ENCODE measurements at regions not wholly inside any gene's neighbourhood (a gene's known extent, or its start where the extent isn't known, plus 50 kb on each side); places are given as distances from the start of the nearest gene placed in this dataset.
"Not testable (repeated sequence)": the region's sequence is repeated elsewhere in the genome, so short reads cannot be mapped to it uniquely, and the experiment has no call there.

DNA sequence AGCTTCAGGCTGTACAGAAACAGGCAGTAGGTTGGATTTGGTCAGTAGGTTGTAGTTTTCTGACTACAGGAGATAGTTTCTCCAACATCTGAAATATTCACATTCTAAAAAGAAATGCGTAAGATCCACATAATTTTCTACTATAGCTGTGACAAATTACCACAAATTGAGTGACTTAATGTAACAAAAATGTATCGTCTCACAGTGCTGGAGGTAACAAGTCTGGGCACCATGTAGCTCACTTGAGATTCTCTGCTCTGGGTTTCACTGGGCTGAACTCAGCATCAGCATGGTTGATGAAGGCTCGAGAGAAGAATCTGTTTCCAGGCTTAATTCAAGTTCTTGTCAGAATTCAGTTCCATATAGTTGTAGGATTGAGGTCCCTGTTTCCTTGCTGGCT is 350.9 kb upstream of the CCDC179 start:
- no peak for DNase-seq
- H3K36me3 ChIP-seq = no peaks in the 10 kb centered on the region
- no peak overlapping the region for H3K27ac ChIP-seq
- no peaks in the 10 kb centered on the region for H3K4me1 ChIP-seq
- H3K27me3 ChIP-seq = no peaks in the 10 kb centered on the region
- WGBS, 2 donors = 82 to 86% methylated on average over 3 of the region's 3 CpGs
- no peak for TF ChIP-seq POLR2A (IDR thresholded peaks at IDR 0.05)
- TF ChIP-seq, protein P1, sequence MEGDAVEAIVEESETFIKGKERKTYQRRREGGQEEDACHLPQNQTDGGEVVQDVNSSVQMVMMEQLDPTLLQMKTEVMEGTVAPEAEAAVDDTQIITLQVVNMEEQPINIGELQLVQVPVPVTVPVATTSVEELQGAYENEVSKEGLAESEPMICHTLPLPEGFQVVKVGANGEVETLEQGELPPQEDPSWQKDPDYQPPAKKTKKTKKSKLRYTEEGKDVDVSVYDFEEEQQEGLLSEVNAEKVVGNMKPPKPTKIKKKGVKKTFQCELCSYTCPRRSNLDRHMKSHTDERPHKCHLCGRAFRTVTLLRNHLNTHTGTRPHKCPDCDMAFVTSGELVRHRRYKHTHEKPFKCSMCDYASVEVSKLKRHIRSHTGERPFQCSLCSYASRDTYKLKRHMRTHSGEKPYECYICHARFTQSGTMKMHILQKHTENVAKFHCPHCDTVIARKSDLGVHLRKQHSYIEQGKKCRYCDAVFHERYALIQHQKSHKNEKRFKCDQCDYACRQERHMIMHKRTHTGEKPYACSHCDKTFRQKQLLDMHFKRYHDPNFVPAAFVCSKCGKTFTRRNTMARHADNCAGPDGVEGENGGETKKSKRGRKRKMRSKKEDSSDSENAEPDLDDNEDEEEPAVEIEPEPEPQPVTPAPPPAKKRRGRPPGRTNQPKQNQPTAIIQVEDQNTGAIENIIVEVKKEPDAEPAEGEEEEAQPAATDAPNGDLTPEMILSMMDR (IDR thresholded peaks at IDR 0.05) = no peak
- H3K4me3 ChIP-seq = no peak overlapping the region
- intact Hi-C loops (cut with DNase I) = no loop called here
- H3K9me3 ChIP-seq = no peaks in the 10 kb centered on the region

DNA sequence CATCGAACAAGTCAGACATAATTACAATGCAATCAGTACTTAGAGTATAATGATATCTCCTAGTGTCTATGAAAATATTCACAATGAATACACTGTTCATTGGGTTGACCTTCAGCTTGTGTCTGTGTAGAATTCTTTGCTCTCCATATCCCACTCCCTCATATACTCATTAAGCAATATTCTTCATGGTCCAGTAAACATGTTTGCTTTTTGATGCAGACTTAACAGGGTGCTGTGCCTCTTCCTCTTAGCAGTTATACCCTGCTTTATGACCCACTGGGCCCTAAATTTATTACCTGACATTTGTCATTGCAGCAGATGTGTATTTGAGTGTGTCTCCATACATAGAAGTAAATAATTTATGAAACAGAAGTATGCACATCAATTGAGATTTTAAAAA is 352.5 kb upstream of the CCDC179 start:
- H3K4me1 ChIP-seq = no peaks in the 10 kb centered on the region
- intact Hi-C loops (cut with DNase I) = no loop called here
- WGBS, 2 donors = 41 to 47% methylated on average over 1 of the region's 1 CpG
- peaks cover 0 to 6% (median 0%) of the 10 kb centered on the region in 3 donors for H3K9me3 ChIP-seq
- no peak overlapping the region for H3K27ac ChIP-seq
- no peaks in the 10 kb centered on the region for H3K36me3 ChIP-seq
- no peak overlapping the region for H3K4me3 ChIP-seq
- H3K27me3 ChIP-seq = no peaks in the 10 kb centered on the region
- no peak for TF ChIP-seq POLR2A (IDR thresholded peaks at IDR 0.05)
- TF ChIP-seq, protein P1 (IDR thresholded peaks at IDR 0.05) = no peak
- DNase-seq = no peak

DNA sequence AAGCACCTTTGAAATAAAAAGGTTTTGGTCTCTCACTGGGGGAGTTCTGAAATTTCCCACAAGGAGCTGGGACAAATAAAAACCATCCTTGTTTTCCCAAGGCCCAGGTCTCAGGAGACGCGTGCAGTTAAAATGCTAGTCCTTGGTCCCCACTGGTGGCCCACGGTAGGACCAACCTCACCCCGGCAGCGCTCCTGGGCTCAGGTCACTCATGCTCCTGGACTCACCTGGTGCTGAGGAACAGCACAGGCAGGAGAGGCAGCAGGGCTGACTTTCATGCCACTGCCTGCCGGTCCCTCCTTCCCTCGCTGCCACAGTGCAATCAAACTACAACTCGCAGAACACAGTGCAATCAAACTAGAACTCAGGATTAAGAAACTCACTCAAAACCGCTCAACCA is 356.8 kb upstream of the CCDC179 start:
- Histone ChIP-seq H3K9me3 (peaks cover 0 to 6% (median 0%) of the 10 kb centered on the region in 3 donors), H3K4me1 (no peaks in the 10 kb centered on the region), H3K4me3 (no peak overlapping the region), H3K27ac (no peak overlapping the region), H3K27me3 (no peaks in the 10 kb centered on the region), H3K36me3 (no peaks in the 10 kb centered on the region)
- intact Hi-C loops (cut with DNase I) = no loop called here
- TF ChIP-seq, protein P1 (IDR thresholded peaks at IDR 0.05) = no peak
- no peak for TF ChIP-seq POLR2A (IDR thresholded peaks at IDR 0.05)
- DNase-seq = no peak
- WGBS, 2 donors = 68 to 80% methylated on average over 2 of the region's 9 CpGs

DNA sequence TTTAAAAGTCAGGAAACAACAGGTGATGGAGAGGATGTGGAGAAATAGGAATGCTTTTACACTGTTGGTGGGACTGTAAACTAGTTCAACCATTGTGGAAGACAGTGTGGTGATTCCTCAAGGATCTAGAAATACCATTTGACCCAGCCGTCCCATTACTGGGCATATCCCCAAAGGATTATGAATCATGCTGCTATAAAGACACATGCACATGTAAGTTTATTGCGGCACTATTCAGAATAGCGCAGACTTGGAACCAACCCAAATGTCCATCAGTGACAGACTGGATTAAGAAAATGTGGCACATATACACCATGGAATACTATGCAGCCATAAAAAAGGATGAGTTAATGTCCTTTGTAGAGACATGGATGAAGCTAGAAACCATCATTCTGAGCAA is 359.8 kb upstream of the CCDC179 start:
- H3K36me3 ChIP-seq; H3K27ac ChIP-seq; intact Hi-C loops (cut with DNase I); H3K4me3 ChIP-seq; DNase-seq; H3K27me3 ChIP-seq; H3K9me3 ChIP-seq; H3K4me1 ChIP-seq: not testable (repeated sequence)
- WGBS, 2 donors = 78 to 82% methylated on average over 3 of the region's 3 CpGs

DNA sequence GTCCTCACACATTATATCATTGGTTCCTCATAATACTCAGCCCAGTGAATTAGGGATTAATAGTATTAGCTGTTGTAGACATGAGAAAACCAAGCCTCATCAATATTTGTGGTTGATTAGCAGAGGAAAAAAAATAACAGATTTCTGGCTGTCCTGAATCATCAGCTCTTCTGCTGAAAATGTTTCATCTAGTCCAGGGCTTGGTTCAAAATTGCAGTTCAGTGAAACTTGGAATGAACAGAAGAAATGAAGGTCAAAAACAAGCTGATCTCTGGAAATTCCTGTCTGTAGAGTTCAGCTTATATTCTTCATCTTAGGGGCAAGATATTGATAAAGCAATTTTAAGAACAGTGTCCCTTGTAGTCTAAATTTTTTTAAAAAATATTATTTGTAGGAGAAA is 361.1 kb upstream of the CCDC179 start:
- DNase-seq = no peak
- no peaks in the 10 kb centered on the region for H3K36me3 ChIP-seq
- peaks cover 0 to 6% (median 0%) of the 10 kb centered on the region in 3 donors for H3K9me3 ChIP-seq
- intact Hi-C loops (cut with DNase I) = no loop called here
- no peaks in the 10 kb centered on the region for H3K27me3 ChIP-seq
- H3K4me1 ChIP-seq = no peaks in the 10 kb centered on the region
- H3K4me3 ChIP-seq = no peak overlapping the region
- H3K27ac ChIP-seq = no peak overlapping the region
- no peak for TF ChIP-seq POLR2A (IDR thresholded peaks at IDR 0.05)
- TF ChIP-seq, protein P1 (IDR thresholded peaks at IDR 0.05) = no peak

DNA sequence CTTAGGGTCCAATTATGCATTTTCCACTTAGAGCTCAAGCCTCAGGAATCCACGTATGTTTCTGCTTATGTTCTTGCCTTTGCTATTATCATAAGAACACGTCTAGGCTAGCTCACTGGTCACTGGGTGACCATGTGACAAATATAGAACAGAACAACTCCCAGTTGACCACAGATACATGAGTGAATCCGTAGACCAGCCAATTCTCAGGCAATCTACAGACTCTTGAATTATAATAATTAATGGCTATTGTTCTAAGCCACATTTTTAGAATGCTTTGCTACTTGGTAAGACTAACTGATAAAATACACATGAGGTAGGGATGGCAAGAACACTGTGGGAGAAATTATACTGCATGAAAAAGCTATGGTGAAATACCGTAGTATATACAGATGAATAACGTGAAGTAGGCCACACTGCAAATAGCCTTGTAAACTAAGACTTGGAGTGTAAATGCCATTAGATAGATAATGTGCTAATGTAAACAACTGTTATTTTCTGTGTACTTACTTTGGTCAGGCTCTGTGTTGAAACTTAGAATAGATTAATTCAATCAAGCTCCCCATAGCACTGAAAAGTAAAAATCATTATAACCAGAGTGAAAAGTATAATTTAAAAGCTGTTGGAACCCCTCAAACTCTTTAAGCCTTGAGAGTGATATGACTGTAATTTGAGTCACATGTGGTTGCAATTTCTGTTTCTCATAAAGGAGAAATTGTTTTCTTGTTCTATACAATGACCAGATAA is 366.2 kb upstream of the CCDC179 start:
- no peaks in the 10 kb centered on the region for H3K27me3 ChIP-seq
- intact Hi-C loops (cut with DNase I) = no loop called here
- DNase-seq = no peak
- no peak overlapping the region for H3K4me3 ChIP-seq
- H3K4me1 ChIP-seq = no peaks in the 10 kb centered on the region
- WGBS, 2 donors = 51 to 57% methylated on average over 5 of the region's 5 CpGs
- no peaks in the 10 kb centered on the region for H3K36me3 ChIP-seq
- TF ChIP-seq, protein P1 (IDR thresholded peaks at IDR 0.05) = no peak
- no peak overlapping the region for H3K27ac ChIP-seq
- H3K9me3 ChIP-seq = no peaks in the 10 kb centered on the region

All from esophagus squamous epithelium (tissue), 5 donors.